ENCODE measurements at regions not wholly inside any gene's neighbourhood (a gene's known extent, or its start where the extent isn't known, plus 50 kb on each side); places are given as distances from the start of the nearest gene placed in this dataset.
A peak's percentile ranks its signal among the peaks of the same experiment; 100 is the strongest.

DNA sequence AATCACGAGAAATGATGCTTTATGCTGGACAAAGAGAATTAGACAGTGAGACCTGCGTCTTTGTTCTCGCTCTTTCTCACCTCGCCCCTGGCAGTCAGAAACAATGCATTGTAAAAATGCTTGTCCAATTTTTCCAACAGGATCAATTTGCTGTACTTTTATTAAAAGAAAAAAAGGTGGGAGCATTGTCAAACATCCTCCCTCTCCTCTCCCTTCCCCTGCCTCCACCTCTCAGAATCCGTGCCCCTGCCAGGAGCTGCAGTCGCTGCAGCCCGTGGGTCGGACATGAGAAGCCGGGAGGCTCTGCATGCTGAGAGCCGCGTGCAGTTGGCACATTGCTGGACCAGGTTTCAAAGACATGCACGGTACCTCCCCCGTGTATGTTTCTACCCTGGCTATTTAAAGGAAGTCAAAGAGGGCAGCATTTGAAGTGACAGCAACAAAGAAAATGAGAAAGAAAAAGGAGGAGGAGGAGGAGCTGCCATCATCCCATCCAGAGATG, 161.0 kb upstream of the KAZN start:
- TF ChIP-seq, protein P1, sequence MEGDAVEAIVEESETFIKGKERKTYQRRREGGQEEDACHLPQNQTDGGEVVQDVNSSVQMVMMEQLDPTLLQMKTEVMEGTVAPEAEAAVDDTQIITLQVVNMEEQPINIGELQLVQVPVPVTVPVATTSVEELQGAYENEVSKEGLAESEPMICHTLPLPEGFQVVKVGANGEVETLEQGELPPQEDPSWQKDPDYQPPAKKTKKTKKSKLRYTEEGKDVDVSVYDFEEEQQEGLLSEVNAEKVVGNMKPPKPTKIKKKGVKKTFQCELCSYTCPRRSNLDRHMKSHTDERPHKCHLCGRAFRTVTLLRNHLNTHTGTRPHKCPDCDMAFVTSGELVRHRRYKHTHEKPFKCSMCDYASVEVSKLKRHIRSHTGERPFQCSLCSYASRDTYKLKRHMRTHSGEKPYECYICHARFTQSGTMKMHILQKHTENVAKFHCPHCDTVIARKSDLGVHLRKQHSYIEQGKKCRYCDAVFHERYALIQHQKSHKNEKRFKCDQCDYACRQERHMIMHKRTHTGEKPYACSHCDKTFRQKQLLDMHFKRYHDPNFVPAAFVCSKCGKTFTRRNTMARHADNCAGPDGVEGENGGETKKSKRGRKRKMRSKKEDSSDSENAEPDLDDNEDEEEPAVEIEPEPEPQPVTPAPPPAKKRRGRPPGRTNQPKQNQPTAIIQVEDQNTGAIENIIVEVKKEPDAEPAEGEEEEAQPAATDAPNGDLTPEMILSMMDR (IDR thresholded peaks at IDR 0.05; ENCODE audit: borderline replicate concordance, extremely low read depth, insufficient read depth), result no peak
- Histone ChIP-seq H3K36me3 (ENCODE audit: control insufficient read depth in 2 of 3, insufficient read depth in 3 of 3, low read length in 3 of 3) (no peaks in the 10 kb centered on the region), H3K27me3 (ENCODE audit: control insufficient read depth, insufficient read depth, low read length) (no peaks in the 10 kb centered on the region), H3K4me3 (ENCODE audit: low read length in 3 of 3) (no peak overlapping the region), H3K4me1 (ENCODE audit: control insufficient read depth in 2 of 3, insufficient read depth in 2 of 3, low read depth in 1 of 3, low read length in 3 of 3) (no peaks in the 10 kb centered on the region), H3K27ac (ENCODE audit: low read depth in 2 of 2, low read length in 2 of 2) (no peak overlapping the region), H3K9ac (ENCODE audit: low read length in 3 of 3) (no peak overlapping the region), H3K9me3 (ENCODE audit: control insufficient read depth in 2 of 3, insufficient read depth in 1 of 3, low read length in 3 of 3) (peaks cover 0 to 2% (median 0%) of the 10 kb centered on the region in 3 donors)
- DNase-seq (peak in 3 of 5 donors; percentile 39 to 65 (median 56)), FAIRE-seq (no peak)
- intact Hi-C loops (cut with DNase I), result no loop called here

DNA sequence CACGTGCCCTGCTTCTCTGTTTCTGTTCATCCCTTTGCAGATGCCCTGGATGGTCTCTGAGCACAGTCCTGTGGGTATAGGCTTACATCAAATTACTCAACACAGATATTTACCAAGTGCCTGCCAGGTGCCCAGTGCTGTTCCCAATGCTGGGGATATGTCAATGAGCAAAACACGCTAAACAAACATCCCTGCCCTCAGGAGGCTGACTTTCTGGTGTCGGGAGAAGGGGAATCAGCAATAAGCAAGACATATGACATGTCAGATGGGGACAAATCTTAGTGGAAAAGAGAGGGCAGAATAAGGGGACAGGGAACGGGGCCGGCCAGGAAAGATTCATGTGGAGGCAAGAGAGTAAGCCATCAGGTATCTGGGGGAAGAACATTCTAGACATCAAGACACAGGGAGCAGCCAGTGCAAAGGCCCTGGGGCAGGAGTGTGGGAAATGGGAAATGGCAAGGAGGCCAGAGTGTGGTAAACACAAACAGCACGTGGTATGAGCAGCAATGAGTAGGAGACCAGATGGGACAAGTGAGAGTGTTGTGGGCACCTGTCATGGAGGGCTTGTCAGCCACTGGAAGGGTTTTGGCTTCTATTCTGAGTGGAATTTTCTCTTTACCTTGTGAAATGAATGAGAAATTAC, 160.2 kb upstream of the KAZN start:
- no peaks in the 10 kb centered on the region for H3K4me1 ChIP-seq (ENCODE audit: control insufficient read depth in 2 of 3, insufficient read depth in 2 of 3, low read depth in 1 of 3, low read length in 3 of 3)
- FAIRE-seq (no peak), DNase-seq (no peak)
- H3K27ac ChIP-seq (ENCODE audit: low read depth in 2 of 2, low read length in 2 of 2), result no peak overlapping the region
- no peak overlapping the region for H3K9ac ChIP-seq (ENCODE audit: low read length in 3 of 3)
- no peaks in the 10 kb centered on the region for H3K36me3 ChIP-seq (ENCODE audit: control insufficient read depth in 2 of 3, insufficient read depth in 3 of 3, low read length in 3 of 3)
- no peaks in the 10 kb centered on the region for H3K9me3 ChIP-seq (ENCODE audit: control insufficient read depth in 2 of 3, insufficient read depth in 1 of 3, low read length in 3 of 3)
- H3K4me3 ChIP-seq (ENCODE audit: low read length in 3 of 3), result no peak overlapping the region
- TF ChIP-seq, protein P1 (IDR thresholded peaks at IDR 0.05; ENCODE audit: borderline replicate concordance, extremely low read depth, insufficient read depth), result no peak
- no peaks in the 10 kb centered on the region for H3K27me3 ChIP-seq (ENCODE audit: control insufficient read depth, insufficient read depth, low read length)
- intact Hi-C loops (cut with DNase I), result no loop called here

DNA sequence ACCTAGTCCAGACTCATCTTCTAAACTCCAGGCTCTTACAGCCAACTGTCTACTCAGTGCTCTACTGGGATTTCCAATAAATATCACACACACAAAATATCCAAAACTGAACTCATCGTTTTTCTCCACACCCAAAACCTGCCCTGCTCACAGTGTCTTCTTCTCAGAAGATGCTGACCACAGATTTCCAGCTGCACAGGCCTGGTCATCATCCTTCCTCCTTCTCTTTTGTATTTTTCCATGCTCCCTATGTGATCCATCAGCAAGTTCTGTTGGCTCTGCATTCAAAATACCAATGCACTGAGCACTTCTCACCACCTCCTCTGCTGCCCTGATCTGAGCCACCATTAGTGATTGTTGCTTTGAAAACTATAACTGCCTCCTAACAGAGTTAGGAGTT, 159.5 kb upstream of the KAZN start:
- no peaks in the 10 kb centered on the region for H3K27me3 ChIP-seq (ENCODE audit: control insufficient read depth, insufficient read depth, low read length)
- no peak overlapping the region for H3K27ac ChIP-seq (ENCODE audit: low read depth in 2 of 2, low read length in 2 of 2)
- H3K9ac ChIP-seq (ENCODE audit: low read length in 3 of 3), result no peak overlapping the region
- intact Hi-C loops (cut with DNase I), result no loop called here
- no peaks in the 10 kb centered on the region for H3K4me1 ChIP-seq (ENCODE audit: control insufficient read depth in 2 of 3, insufficient read depth in 2 of 3, low read depth in 1 of 3, low read length in 3 of 3)
- DNase-seq (no peak), FAIRE-seq (no peak)
- no peaks in the 10 kb centered on the region for H3K36me3 ChIP-seq (ENCODE audit: control insufficient read depth in 2 of 3, insufficient read depth in 3 of 3, low read length in 3 of 3)
- TF ChIP-seq, protein P1 (IDR thresholded peaks at IDR 0.05; ENCODE audit: borderline replicate concordance, extremely low read depth, insufficient read depth), result no peak
- H3K9me3 ChIP-seq (ENCODE audit: control insufficient read depth in 2 of 3, insufficient read depth in 1 of 3, low read length in 3 of 3), result no peaks in the 10 kb centered on the region
- H3K4me3 ChIP-seq (ENCODE audit: low read length in 3 of 3), result no peak overlapping the region

DNA sequence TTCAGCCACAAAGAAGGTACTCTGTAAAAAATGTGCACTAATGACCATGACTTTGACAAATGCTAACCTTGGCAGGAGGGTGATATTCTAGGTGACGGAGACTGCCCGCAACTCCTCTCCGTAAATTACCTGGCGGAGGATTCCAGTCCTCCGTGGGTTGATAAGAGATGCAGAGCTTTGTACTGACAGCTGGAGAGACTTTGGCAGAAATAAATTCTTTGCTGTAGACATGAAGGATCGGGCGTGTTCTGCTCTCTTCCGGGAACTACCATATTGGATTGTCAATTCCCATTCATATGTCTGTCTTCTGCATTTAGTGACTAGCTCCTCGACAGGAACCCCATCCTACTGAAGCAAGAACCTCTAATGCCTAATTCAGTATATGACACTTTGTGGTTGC, 158.3 kb upstream of the KAZN start:
- Histone ChIP-seq H3K27me3 (ENCODE audit: control insufficient read depth, insufficient read depth, low read length) (no peaks in the 10 kb centered on the region), H3K4me3 (ENCODE audit: low read length in 3 of 3) (no peak overlapping the region), H3K9ac (ENCODE audit: low read length in 3 of 3) (no peak overlapping the region), H3K4me1 (ENCODE audit: control insufficient read depth in 2 of 3, insufficient read depth in 2 of 3, low read depth in 1 of 3, low read length in 3 of 3) (no peaks in the 10 kb centered on the region), H3K27ac (ENCODE audit: low read depth in 2 of 2, low read length in 2 of 2) (no peak overlapping the region), H3K36me3 (ENCODE audit: control insufficient read depth in 2 of 3, insufficient read depth in 3 of 3, low read length in 3 of 3) (no peaks in the 10 kb centered on the region), H3K9me3 (ENCODE audit: control insufficient read depth in 2 of 3, insufficient read depth in 1 of 3, low read length in 3 of 3) (no peaks in the 10 kb centered on the region)
- DNase-seq (no peak), FAIRE-seq (no peak)
- TF ChIP-seq, protein P1 (IDR thresholded peaks at IDR 0.05; ENCODE audit: borderline replicate concordance, extremely low read depth, insufficient read depth), result no peak
- intact Hi-C loops (cut with DNase I), result no loop called here
